ENCODE measurements at regions not wholly inside any gene's neighbourhood (a gene's known extent, or its start where the extent isn't known, plus 50 kb on each side); places are given as distances from the start of the nearest gene placed in this dataset.

DNA sequence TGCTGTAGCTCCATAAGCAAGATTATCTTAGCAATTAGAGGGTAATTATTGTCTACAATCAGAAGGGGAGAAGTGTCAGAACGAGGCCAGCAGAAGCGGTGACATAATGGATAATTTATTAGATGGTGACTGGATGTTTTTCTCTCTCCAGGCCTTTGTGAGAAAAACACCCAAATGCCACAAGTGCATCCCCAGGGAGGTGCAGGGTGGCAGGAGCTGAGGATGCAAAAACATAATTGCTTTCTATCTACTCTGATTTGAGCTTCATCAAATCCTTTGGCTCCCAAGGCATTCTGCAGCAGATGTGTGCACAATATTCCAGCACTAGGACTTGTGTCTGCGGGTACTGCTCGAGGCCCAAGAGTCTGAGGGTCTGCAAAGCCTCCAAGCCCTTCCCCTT, 220.1 kb upstream of the SERP2 start:
- no peak for DNase-seq (ENCODE audit: low spot score)

DNA sequence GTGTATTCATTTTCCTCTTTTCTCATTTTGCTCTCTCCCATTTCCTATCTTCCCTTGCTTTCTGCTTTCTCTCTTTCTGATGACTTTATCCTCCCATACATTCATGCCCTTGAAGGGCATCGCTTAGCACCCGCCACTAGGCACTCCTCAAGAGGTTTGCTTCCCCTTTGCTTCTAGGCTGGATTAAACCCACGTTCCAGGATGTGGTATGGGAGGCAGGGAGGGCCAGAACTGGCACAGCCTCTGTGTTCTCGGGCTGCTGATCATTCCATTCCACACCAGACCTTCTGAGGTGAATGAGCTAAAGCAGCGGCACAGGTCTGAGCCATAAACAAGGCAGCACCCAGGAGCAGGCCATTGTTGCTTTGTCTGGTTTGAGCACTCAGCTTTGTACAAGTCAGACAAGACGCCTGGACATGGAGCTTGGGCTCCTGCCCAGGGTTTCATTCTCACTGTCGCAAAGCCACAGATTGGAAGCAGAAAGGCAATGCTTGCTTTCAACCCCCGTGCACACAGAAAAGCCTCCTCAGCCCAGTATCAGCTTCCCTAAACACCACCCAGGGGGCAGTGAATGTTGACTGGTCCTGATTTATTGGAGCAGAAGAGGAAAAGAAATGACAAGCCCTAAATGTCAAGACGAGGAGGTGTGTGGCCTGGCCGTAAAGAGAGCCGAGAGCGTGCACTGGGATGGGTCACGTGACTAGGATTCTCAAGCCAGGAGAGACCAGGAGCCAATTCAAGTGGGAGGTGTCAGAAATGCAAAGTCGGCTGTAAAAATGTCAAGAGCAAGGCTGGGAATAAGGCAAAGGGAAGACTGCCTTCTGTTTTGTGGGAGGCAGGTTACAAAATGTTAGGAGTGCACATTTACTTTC, 218.0 kb upstream of the SERP2 start:
- peak; percentile 88 for DNase-seq (ENCODE audit: low spot score)

DNA sequence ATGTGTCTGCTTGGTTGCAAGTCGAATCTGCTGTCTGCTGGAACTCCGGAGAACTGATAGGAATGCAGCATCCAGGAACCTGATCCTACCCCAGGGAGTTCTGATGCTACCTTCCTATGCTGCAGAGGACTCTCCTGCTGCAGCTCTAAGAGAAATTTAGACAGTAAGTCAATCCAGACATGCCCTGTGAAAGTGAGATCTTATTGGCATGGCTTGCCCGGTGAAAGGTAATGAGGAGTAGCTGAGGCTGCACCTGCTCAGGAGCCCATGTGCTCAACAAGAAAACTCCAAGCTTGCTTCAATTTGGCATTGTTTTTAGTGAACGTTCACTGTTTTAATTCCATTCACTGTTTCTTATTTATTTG, 217.3 kb upstream of the SERP2 start:
- no peak for DNase-seq (ENCODE audit: low spot score)

DNA sequence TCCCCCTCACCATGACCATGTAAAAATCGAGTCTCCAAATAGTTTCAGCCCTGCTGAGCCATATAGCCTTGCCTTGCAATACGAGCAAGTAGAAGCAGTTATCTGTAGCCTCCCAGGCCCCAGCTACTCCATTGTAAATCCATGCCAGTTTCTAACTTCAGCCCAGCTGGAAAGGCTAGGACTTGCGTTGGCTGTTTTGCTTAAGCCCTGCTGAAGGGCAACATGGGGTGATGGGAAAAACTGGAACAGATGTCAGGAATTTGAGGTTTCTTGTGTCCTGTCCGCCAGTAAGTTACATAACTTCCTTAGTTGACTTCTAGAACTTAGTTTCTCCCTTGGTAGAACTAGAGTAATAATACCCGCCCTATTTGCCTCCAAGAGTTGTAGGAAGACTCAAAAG, 216.0 kb upstream of the SERP2 start:
- DNase-seq (ENCODE audit: low spot score): no peak

DNA sequence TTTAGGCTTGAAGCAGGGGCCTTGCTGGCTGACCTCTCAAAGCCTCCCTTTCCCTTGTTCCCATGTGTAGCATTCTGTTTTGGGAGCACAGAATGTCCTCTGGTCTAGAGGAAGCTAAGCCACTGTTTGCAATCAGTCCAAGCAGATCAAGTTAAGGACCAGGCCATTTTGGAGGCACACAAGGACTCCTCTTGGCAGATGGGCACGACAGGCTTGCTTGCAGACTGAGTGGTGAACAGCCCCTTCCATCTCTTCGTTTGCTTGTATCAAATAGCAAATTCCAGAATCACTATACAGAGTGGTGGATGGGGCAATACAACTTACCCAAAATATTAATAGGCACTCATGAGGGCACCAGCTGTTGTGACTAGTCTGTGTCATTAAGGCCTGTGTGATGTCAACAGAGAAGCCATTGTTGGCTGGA, 215.5 kb upstream of the SERP2 start:
- no peak for DNase-seq (ENCODE audit: low spot score)

DNA sequence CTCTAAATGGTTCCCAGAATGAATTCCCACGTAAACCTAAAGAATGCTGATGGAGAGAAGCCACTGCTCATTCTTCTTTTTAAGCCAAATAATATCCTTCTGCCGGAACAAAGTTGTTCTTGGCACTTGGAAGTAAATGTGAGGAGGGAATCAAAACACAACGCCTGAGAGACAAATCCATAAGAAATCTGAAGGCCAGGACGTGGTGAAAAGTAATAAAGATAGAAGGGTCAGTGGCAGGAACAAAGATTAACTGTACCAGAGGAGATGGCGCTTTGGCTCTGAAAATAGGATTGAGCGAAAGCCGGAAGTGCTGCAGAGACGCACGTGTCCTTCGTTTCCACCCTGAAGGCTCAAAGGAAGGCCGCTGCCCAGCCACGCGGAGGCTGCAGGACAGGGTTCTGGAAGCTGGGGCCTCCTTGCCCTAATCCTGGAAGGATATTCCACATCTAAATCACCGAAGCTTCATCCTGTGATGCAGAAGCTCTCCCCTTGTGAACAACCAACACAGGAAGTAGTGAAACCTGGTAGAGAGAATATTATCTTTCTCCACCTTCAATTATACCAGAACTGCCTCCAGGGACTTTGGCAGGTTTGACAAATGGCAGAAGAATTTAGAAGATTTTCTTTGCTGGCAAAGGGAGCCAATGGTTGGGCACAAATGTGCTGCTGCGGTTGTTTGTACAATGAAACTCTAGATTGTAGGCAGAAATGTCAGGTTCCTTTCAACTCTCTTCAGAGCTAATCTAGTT, 214.6 kb upstream of the SERP2 start:
- no peak for DNase-seq (ENCODE audit: low spot score)

DNA sequence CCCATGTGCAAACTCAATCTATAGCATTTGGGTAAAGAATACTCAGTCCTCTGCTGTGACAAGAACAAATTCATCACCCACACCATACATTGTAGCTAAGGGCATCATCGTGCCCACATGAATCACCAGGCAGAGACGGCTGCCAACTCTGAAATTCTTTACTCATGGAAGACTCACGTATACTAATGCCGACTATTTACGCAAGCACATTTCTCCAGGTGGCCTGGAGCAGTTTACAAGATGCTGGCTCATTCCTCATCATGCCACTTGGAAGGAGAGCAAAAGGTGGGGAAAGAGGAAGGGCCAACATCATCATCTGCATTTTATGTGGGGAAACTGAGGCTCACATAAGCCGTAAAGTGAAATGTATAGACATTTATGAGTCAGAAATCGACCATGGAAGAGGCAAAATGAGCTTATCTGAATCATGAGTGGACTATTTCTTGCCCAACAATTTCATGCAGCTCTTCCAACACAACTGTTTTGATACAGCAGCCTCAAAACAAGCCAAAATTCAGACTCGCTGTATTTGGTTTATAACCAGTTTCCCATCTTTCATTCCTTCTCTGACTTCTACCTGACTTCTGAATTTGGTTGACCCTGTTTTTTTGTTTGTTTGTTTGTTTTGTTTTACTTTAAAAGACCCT, 213.9 kb upstream of the SERP2 start:
- DNase-seq (ENCODE audit: low spot score): no peak

DNA sequence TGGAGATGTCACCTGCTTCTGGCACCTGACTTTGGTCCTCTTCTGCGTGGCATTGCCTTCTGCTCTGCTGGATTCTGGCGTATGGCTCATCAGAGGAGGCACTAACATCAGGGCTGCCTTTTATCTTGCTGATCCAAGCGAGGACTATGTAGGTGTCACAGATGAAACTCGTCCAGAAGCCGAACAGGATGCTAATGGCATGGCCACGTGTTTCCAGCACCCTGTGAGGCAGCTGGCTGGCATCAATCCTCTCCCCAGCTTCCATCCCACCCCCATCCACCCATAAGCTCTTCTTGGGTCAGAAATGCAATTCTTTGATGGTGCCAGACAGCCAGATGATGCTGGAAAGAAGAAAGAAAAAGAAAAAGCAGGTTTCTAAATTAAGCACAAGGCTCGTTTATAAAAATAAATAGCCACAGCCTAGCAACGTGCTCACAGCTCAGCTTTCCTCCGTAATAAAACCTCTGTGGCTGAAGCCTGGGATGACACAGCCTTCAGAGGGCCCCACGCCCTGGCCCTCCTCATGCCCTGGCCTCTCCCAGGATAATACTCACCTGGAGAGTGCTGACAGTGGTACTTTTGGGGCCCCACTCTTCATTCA, 212.9 kb upstream of the SERP2 start:
- DNase-seq (ENCODE audit: low spot score): peak; percentile 46

DNA sequence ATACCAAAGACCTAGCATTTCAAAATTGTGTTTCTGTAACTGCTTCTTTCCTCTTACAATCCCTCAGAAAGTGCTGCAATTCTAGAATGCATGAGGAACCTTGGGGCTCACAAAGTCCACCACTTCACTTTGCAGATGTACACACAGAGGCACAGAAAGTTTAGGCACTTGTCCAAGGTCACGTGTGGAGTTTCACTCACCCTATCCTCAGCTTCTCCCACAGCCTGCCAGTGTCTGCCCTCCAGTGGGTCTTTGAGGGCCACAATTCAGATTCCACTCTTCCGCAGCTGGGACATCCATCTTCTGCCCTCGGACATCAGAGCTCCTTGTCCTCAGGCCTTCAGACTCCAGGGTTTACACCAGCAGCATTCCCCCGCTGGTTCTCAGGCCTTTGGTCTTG, 210.5 kb upstream of the SERP2 start:
- DNase-seq (ENCODE audit: low spot score): no peak

DNA sequence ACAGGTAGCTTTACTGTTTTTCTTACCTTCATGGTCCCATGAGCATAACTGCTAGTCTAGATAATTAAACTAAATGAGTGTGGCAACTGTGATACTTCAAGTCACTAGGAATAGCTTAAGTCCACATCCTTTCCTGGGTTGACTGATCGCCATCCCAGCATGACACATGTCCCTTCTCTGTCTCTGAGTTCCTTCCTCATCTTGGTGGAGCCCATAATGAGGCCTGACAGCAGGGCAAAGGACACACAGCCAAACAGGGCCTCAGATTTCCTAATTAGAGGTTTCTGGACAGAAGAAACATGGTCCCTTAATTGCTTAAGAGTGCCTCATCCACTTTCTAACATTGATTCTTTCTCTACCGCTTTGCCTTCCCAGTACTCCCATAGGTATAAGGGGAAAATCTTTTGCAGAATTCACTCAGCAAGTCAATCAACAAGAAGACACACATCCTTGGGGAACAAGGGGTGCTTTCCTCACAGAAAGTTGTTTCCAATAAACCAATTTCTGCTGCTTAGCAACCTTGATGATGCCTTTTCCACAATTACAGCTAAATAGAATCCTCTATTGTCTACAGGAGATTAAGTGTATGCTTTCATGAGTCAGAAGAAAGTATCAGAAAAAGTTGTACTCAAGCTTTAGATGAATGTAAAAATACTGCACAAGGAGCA, 208.3 kb upstream of the SERP2 start:
- no peak for DNase-seq (ENCODE audit: low spot score)

DNA sequence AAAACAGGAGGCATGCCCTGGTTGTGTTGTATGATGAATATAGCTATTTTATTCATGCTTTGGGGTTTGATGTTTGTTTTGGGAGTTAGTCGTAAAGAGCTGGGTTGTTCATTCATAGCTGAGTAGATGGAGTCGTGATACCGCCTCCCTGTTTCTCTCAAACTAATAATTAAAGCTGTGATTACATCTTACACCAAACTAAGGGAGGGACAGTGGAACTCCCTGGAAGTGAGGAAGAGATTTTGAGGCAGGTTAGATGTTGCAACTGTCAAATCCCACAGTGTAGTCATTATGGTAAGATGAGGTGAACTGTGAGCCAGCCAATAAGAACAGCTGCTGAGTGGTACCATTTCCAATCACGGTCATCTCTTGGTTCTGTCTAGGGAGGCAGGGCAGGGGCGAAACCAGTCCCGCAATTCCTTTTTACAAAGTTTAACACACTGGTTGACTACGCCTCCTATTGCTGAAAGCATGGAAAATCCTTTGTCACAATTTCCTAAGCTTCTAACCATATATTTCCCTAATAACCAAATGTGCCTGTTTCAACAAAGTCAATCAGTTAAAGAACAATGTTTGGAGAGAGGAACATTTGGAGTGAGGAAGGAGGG, 207.6 kb upstream of the SERP2 start:
- DNase-seq (ENCODE audit: low spot score): no peak

DNA sequence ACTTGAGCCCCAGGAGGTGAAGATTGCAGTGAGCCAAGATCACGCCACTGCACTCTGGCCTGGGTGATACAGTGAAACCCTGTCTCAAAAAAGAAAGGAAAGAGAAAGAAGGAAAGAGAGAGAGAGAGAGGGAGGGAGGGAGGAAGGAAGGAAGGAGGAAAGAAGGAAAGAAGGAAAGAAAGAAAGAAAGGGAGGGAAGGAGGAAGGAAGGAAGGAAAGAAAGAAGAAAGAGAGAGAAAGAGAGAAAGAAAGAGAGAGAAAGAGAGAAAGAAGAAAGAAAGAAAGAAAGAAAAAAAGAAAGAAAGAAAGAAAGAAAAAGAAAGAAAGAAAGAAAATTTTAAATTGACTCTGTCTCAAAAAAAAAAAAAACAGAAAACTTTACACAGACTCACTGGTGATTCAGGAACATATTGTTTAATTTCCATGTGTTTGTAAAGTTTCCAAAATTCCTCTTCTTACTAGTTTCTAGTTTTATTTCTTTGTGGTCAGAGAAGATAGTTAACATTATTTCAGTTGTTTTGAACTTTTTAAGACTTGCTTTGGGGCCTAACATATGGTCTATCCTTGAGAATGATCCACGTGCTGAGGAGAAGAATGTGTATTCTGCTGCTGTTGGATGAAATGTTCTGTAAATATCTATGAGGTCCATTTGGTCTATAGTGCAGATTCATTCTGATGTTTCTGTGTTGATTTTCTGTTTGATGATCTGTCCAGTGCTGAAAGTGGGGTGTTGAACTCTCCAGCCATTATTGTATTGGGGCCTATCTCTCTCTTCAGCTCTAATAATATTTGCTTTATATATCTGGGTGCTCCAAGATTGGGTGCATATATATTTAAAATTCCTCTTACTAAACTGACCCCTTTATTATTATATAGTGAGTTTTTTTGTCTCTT, 204.4 kb upstream of the SERP2 start:
- DNase-seq (ENCODE audit: low spot score): no peak

DNA sequence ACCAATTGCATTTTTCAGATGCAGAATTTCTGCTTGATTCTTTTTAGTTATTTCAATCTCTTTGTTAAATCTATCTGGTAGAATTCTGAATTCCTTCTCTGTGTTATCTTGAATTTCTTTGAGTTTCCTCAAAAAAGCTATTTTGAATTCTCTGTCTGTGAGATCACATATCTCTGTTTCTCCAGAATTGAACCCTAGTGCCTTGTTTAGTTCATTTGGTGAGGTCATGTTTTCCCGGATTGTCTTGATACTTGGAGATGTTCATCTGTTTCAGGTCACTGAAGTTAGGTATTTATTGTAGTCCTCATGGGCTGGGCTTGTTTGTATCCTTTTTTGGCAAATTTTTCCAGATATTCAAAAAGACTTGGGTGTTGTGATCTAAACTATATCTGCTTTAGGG, 202.9 kb upstream of the SERP2 start:
- no peak for DNase-seq (ENCODE audit: low spot score)

DNA sequence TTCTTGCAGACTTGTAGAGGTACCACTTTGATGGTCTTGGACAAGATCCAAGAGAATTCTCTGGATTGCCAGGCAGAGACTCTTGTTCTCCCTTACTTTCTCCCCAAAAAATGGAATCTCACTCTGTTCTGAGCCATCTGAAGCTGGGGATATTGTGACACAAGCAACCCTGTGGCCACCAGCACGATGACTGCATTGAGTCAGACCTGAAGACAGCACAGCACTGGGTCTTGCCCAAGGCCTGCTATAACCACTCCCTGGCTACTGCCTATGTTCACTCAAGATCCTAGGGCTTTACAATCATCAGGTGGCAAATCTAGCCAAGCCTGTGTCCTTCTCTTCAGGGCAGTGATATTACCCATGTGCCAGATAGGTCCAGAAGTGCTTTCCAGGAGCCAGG, 202.5 kb upstream of the SERP2 start:
- DNase-seq (ENCODE audit: low spot score): no peak

DNA sequence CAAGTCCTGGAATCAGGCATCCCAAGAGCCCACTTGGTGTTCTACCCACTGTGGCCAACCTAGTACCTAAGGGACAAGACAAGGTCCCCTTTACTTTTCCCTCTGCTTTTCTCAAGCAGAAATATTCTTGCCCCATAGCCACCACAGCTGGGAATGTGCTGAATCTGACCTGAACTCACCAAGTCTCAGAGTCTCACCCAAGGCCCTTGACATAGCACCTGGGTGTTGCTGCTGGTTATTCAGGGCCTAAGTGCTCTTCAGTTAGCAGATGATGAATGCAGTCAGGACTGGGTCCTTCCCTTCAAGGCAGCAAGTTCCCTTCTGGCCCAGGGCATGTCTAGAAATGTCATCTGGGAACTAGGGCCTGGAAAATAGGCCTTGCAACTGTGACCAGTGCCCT, 201.8 kb upstream of the SERP2 start:
- no peak for DNase-seq (ENCODE audit: low spot score)

DNA sequence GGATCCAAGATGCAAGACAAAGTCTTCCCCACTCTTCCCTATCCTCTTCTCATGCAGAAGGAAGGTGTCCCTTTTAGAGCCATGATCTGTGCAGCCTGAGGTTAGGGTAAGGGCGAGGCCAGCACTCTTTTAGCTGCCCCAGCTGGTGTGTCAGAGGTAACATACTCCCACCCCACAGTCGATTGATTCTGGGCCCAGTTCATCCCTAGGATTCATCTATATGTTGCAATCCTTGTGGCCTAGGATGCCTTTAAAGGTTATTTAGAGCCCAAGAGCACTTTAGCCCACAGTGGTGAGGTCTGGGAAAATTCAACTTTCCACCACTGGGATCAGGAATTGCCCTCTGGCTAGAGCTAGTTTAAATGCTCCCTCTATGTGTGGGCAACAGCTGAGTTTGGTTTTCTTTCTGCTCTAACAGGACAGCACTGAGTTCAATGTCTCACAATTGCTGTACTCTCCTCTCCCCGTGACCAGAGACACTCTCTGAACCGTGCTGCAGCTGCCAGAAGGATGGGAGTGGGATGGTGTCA, 201.3 kb upstream of the SERP2 start:
- DNase-seq (ENCODE audit: low spot score): no peak

DNA sequence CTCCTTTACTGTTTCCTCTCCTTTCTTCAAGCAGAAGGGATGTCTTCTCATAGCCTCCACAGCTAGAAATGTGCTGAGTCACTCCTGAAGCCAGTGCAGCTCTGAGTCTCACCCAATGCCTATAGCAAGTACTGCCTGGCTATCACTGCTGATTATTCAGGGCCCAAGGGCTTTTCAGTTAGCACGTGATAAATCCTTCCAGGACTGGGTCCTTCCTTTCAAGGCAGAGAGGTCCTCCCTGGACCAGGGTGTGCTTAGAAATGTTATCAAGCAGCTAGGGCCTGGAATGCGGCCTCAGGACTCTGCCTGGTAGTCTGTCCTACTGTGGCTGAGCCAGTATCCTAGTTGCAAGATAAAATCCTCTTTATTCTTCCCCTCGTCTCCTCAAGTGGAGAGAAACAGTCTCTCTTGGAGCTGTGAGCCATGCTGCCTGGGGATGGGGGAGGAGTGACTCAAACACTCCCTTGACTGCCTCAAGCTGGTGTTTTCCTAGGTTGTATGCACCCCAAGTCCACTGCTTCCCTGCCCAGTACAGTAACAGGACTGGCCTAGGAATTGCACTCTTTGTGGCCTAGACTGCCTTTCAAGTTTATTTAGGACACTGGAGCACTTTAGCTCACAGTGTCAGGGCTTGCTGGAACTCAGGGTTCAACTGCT, 198.7 kb upstream of the SERP2 start:
- DNase-seq (ENCODE audit: low spot score): no peak

DNA sequence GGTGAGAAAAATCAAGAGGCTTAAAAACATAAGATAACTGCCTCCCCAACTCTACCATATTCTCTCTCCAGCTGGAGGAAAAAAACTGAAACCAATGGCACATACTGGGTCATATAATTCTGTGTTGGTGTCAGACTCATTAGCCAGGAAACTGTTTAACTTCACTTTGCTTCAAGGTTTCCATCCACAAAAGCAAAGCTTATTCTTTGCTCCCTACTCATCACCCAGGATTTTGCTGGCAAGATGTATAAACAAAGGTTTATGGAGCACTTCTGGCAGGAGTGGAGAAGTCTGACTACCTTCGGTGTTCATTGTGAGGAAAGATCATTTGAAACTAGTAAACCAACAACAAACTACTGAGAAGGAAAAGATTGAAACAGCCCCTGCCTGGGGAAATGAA, 197.5 kb upstream of the SERP2 start:
- DNase-seq (ENCODE audit: low spot score): no peak

DNA sequence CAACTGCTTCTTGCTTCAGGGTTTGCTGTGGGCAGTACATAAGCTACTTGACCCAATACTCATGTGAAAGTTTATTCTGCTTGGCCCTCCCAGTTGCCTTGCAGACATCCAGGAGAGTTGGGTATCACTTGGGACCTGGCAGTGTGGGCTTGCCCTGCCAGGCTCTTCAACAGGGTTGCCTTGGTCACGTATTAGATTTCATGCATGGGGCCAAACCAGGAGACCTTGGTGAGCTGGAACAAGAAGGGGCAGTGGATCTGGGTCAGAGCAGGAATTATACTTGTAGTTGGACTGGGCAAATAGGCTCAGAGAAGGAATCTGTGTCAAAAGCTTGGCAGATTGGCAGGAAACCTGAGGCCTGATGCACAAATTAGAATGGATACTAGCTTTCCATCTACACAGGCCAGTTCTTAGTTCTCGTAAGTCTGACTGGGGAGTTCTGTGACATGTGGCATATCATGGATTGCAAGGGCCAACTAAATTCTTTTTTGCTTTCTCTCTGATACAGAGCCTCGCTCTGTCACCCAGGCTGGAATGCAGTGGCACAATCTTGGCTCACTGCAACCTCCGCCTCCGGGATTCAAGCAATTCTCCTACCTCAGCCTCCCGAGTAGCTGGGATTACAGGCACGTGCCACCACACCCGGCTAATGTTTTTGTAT, 192.6 kb upstream of the SERP2 start:
- DNase-seq (ENCODE audit: low spot score): no peak

Measured in cerebellar cortex (tissue), 1 donor.